ENCODE measurements at regions not wholly inside any gene's neighbourhood (a gene's known extent, or its start where the extent isn't known, plus 50 kb on each side); places are given as distances from the start of the nearest gene placed in this dataset.

DNA sequence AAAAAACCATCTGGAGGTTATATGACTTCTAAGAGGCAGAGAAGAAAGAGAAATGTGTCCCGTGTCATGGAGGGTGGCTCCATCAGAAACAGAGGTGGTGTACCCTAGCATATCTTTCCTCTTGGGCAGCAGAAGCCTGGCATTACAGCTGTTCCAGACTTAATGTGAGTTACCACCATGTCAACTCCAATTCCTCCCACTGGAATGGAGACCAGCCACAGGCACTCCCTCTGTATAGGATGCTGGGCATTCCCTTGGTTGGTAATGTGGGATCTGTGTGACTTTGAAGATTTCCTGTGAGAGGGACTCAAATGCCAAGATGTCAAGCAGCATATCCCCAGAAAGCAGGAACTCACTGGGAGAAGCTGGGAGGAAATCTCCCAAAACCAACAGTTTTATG lies 77.1 kb upstream of the COG2 start:
- intact Hi-C loops (cut with micrococcal nuclease) = no loop called here
- TF ChIP-seq JUND (IDR thresholded peaks at IDR 0.05) (no peak), POLR2A (IDR thresholded peaks at IDR 0.05; ENCODE audit: borderline replicate concordance, extremely low read depth, insufficient read depth, insufficient read length) (no peak), RAD21 (IDR thresholded peaks at IDR 0.05; ENCODE audit: low read depth) (no peak), CBX3 (IDR thresholded peaks at IDR 0.05; ENCODE audit: low read depth) (no peak), TCF7L2 (IDR thresholded peaks at IDR 0.05; ENCODE audit: borderline replicate concordance, extremely low read depth, insufficient read depth, insufficient read length) (no peak), EZH2 (IDR thresholded peaks at IDR 0.05) (no peak), POLR2AphosphoS5 (IDR thresholded peaks at IDR 0.05; ENCODE audit: low read depth, low read length) (no peak)
- TF ChIP-seq, protein P1, sequence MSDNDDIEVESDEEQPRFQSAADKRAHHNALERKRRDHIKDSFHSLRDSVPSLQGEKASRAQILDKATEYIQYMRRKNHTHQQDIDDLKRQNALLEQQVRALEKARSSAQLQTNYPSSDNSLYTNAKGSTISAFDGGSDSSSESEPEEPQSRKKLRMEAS (IDR thresholded peaks at IDR 0.05) = no peak
- ChIA-PET CTCF (no interaction called here), RAD21 (ENCODE audit: low non-redundant PET in 1 of 2, low total read pairs in 2 of 2, uncharacterized antibody in 2 of 2, unreplicated experiment in 2 of 2) (no interaction called here), POLR2A (no interaction called here)
- Histone ChIP-seq H4K20me1 (ENCODE audit: insufficient read depth) (no peaks in the 10 kb centered on the region), H3K9ac (ENCODE audit: low read length) (no peak overlapping the region), H3K27ac (ENCODE audit: low read depth, low read length) (no peak overlapping the region), H3K36me3 (ENCODE audit: control insufficient read depth in 1 of 2, insufficient read depth in 2 of 2, low read length in 2 of 2) (no peaks in the 10 kb centered on the region), H3K79me2 (ENCODE audit: insufficient read depth, low read length) (no peaks in the 10 kb centered on the region), H2AFZ (ENCODE audit: low read depth, low read length, poor library complexity, severe bottlenecking) (no peak overlapping the region), H3K9me2 (ENCODE audit: insufficient read depth) (no peaks in the 10 kb centered on the region), H3K4me3 (replicated peaks in 1 of 2; ENCODE audit: low read depth in 1 of 2, low read length in 2 of 2) (no peak overlapping the region), H3K4me1 (ENCODE audit: control insufficient read depth in 1 of 2, insufficient read depth in 2 of 2, low read length in 2 of 2) (peaks cover 0 to 7% of the 10 kb centered on the region in 2 experiments; a peak in 1 of 4 replicates), H3K9me3 (ENCODE audit: control insufficient read depth in 1 of 2, insufficient read depth in 1 of 2, low read depth in 1 of 2, low read length in 2 of 2) (no peaks in the 10 kb centered on the region), H3K27me3 (ENCODE audit: insufficient read depth, low read length) (peaks cover 39% of the 10 kb centered on the region), H3K4me2 (ENCODE audit: low read length) (no peak overlapping the region)
- DNase-seq (ENCODE audit: low read depth, low spot score) = no peak
- BruUV-seq (replicated peaks) = no TSS peak
- ATAC-seq = no peak

DNA sequence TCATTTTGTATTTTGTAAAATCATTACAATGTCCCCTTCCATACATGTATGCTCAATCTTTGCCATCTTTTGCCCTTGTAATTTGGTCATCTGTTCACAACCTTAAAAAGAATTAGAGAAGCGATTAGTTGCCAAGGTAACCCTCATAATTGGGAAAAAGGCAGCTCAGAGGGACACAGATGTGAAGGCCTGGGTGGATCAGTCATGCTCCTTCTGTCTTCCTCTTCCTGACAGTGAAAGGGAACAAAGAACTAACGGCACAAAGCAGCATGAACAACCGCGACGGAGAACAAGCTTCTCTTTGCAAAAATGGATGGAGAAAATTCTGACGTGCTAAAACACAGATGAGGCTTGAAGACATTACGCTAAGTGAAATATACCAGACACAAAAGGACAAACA lies 78.7 kb upstream of the COG2 start:
- H3K9me2 ChIP-seq (ENCODE audit: insufficient read depth) = no peaks in the 10 kb centered on the region
- H3K4me3 ChIP-seq (replicated peaks in 1 of 2; ENCODE audit: low read depth in 1 of 2, low read length in 2 of 2) = no peak overlapping the region
- H3K4me1 ChIP-seq (ENCODE audit: control insufficient read depth in 1 of 2, insufficient read depth in 2 of 2, low read length in 2 of 2) = peaks cover 0 to 6% of the 10 kb centered on the region in 2 experiments; a peak in 1 of 4 replicates
- POLR2A ChIA-PET = no interaction called here
- intact Hi-C loops (cut with micrococcal nuclease) = no loop called here
- H3K4me2 ChIP-seq (ENCODE audit: low read length) = no peak overlapping the region
- no TSS peak for BruUV-seq (replicated peaks)
- CTCF ChIA-PET = no interaction called here
- DNase-seq (ENCODE audit: low read depth, low spot score) = no peak
- RAD21 ChIA-PET (ENCODE audit: low non-redundant PET in 1 of 2, low total read pairs in 2 of 2, uncharacterized antibody in 2 of 2, unreplicated experiment in 2 of 2) = no interaction called here
- peaks cover 43% of the 10 kb centered on the region for H3K27me3 ChIP-seq (ENCODE audit: insufficient read depth, low read length)
- H2AFZ ChIP-seq (ENCODE audit: low read depth, low read length, poor library complexity, severe bottlenecking) = no peak overlapping the region
- no peak for TF ChIP-seq SP1 (IDR thresholded peaks at IDR 0.05; ENCODE audit: low read depth)
- TF ChIP-seq, protein P1 (IDR thresholded peaks at IDR 0.05) = no peak
- no peak for TF ChIP-seq YY1 (IDR thresholded peaks at IDR 0.05; ENCODE audit: extremely low read depth, insufficient replicate concordance, low read depth, low read length)
- no peak for ATAC-seq
- no peaks in the 10 kb centered on the region for H3K36me3 ChIP-seq (ENCODE audit: control insufficient read depth in 1 of 2, insufficient read depth in 2 of 2, low read length in 2 of 2)
- H3K27ac ChIP-seq (ENCODE audit: low read depth, low read length) = no peak overlapping the region
- H3K9ac ChIP-seq (ENCODE audit: low read length) = no peak overlapping the region
- no peaks in the 10 kb centered on the region for H3K9me3 ChIP-seq (ENCODE audit: control insufficient read depth in 1 of 2, insufficient read depth in 1 of 2, low read depth in 1 of 2, low read length in 2 of 2)
- no peaks in the 10 kb centered on the region for H4K20me1 ChIP-seq (ENCODE audit: insufficient read depth)
- H3K79me2 ChIP-seq (ENCODE audit: insufficient read depth, low read length) = no peaks in the 10 kb centered on the region
